ENCODE measurements at regions not wholly inside any gene's neighbourhood (a gene's known extent, or its start where the extent isn't known, plus 50 kb on each side); places are given as distances from the start of the nearest gene placed in this dataset.
"Not testable (repeated sequence)": the region's sequence is repeated elsewhere in the genome, so short reads cannot be mapped to it uniquely, and the experiment has no call there.

DNA sequence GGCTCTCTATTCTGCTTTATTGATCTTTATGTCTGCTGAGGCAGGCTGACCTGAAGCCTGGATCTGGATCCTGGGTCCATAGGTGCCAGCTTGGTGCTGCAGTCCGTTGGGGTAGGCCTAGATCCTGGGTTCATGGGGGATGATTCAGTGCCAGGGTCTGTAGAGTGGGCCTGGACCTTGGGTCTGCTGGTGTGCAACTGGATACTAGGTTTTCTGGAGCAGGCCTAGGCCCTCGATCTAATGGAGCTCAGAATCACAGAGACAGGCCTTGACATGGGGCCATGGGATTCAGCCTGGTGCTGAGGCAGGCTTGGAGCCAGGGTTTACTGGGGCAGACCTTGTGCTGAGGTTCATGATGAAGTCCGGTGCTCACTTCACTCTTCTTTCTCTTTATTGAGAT, 358.6 kb downstream of the TEX13C start:
- no peak overlapping the region for H3K27ac ChIP-seq
- TF ChIP-seq POLR2A (IDR thresholded peaks at IDR 0.05) = no peak
- no peak for TF ChIP-seq POLR2AphosphoS5 (IDR thresholded peaks at IDR 0.05)
- TF ChIP-seq, protein P1, sequence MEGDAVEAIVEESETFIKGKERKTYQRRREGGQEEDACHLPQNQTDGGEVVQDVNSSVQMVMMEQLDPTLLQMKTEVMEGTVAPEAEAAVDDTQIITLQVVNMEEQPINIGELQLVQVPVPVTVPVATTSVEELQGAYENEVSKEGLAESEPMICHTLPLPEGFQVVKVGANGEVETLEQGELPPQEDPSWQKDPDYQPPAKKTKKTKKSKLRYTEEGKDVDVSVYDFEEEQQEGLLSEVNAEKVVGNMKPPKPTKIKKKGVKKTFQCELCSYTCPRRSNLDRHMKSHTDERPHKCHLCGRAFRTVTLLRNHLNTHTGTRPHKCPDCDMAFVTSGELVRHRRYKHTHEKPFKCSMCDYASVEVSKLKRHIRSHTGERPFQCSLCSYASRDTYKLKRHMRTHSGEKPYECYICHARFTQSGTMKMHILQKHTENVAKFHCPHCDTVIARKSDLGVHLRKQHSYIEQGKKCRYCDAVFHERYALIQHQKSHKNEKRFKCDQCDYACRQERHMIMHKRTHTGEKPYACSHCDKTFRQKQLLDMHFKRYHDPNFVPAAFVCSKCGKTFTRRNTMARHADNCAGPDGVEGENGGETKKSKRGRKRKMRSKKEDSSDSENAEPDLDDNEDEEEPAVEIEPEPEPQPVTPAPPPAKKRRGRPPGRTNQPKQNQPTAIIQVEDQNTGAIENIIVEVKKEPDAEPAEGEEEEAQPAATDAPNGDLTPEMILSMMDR (IDR thresholded peaks at IDR 0.05) = no peak
- no peak overlapping the region for H3K4me3 ChIP-seq
- no peak for DNase-seq (ENCODE audit: low spot score in 2 of 2)
- H3K9me3 ChIP-seq = peaks cover 0 to 12% of the 10 kb centered on the region in 2 donors
- intact Hi-C loops (cut with DNase I; ENCODE audit: low total_unique reads) = no loop called here
- H3K36me3 ChIP-seq = no peaks in the 10 kb centered on the region
- no peaks in the 10 kb centered on the region for H3K4me1 ChIP-seq
- peaks cover 0 to 3% of the 10 kb centered on the region in 2 donors for H3K27me3 ChIP-seq

DNA sequence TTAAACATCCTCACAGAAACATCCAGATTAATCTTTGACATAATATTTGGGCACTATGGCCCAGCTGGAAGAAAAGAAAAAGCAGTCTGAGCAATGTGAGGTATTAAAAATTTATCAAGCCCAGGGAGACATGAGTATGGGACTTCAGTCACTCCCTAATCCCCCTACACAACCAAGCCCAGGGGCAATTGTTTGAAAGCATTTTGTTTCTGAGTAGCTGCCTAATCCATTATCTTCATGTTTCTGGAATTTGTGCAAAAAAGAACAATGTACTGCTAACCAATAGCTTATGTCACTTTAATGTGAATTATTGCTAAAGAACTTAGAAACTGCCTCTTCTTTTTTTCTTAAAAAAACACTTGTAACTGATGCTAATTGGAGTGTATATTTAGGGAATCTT, 360.7 kb downstream of the TEX13C start:
- Histone ChIP-seq H3K27me3 (peaks cover 0 to 3% of the 10 kb centered on the region in 2 donors), H3K9me3 (peaks cover 0 to 12% of the 10 kb centered on the region in 2 donors), H3K27ac (no peak overlapping the region), H3K36me3 (no peaks in the 10 kb centered on the region), H3K4me3 (no peak overlapping the region), H3K4me1 (no peaks in the 10 kb centered on the region)
- intact Hi-C loops (cut with DNase I; ENCODE audit: low total_unique reads) = no loop called here
- TF ChIP-seq POLR2A (IDR thresholded peaks at IDR 0.05) (no peak), POLR2AphosphoS5 (IDR thresholded peaks at IDR 0.05) (no peak)
- TF ChIP-seq, protein P1 (IDR thresholded peaks at IDR 0.05) = no peak
- no peak for DNase-seq (ENCODE audit: low spot score in 2 of 2)

DNA sequence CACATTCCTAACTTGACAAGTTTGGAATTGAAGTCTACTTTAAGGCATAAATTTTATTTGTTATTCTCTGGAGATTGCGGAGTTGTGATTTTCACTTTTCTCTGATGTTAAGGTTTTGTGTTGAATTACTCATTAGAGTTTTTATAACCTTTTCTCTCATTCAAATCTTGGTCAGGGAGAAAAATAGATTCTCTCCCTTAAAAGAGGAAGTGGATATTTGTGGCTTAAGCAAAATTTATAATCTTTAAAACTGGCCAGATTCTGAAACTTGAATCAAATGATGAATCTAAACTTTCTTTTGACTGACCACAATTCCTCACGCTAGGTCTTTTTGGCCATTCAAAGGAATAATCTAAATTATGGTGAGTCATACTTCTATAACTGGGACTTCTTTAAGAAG, 361.4 kb downstream of the TEX13C start:
- H3K4me1 ChIP-seq = no peaks in the 10 kb centered on the region
- no peak for TF ChIP-seq POLR2AphosphoS5 (IDR thresholded peaks at IDR 0.05)
- TF ChIP-seq POLR2A (IDR thresholded peaks at IDR 0.05) = no peak
- TF ChIP-seq, protein P1 (IDR thresholded peaks at IDR 0.05) = no peak
- no peaks in the 10 kb centered on the region for H3K36me3 ChIP-seq
- H3K4me3 ChIP-seq = no peak overlapping the region
- no peak overlapping the region for H3K27ac ChIP-seq
- intact Hi-C loops (cut with DNase I; ENCODE audit: low total_unique reads) = no loop called here
- H3K9me3 ChIP-seq = peaks cover 0 to 7% of the 10 kb centered on the region in 2 donors
- no peak for DNase-seq (ENCODE audit: low spot score in 2 of 2)
- peaks cover 0 to 3% of the 10 kb centered on the region in 2 donors for H3K27me3 ChIP-seq

DNA sequence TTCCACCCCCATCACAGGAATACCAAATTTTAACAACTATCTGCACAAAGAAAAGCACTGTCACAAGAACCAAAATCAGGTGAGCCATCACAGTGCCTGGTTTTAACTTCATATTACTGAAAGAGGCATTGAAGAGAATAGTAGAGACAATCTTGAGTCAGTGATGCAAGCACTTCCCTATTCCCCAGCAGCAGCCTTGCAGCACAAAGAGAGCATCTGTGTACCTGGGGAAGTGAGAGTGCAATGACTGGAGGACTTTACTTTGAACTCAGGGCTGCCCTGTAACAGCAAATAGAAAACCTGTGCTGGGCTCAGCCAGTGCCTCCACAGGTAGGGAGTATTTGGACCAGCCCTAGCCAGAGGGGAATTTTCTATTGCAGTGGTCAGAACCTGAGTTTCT, 361.8 kb downstream of the TEX13C start:
- Histone ChIP-seq H3K9me3 (peaks cover 0 to 2% of the 10 kb centered on the region in 2 donors), H3K4me3 (no peak overlapping the region), H3K27me3 (peaks cover 0 to 3% of the 10 kb centered on the region in 2 donors), H3K4me1 (no peaks in the 10 kb centered on the region), H3K27ac (no peak overlapping the region), H3K36me3 (no peaks in the 10 kb centered on the region)
- TF ChIP-seq POLR2A (IDR thresholded peaks at IDR 0.05) (no peak), POLR2AphosphoS5 (IDR thresholded peaks at IDR 0.05) (no peak)
- TF ChIP-seq, protein P1 (IDR thresholded peaks at IDR 0.05) = no peak
- DNase-seq (ENCODE audit: low spot score in 2 of 2) = no peak
- intact Hi-C loops (cut with DNase I; ENCODE audit: low total_unique reads) = no loop called here

DNA sequence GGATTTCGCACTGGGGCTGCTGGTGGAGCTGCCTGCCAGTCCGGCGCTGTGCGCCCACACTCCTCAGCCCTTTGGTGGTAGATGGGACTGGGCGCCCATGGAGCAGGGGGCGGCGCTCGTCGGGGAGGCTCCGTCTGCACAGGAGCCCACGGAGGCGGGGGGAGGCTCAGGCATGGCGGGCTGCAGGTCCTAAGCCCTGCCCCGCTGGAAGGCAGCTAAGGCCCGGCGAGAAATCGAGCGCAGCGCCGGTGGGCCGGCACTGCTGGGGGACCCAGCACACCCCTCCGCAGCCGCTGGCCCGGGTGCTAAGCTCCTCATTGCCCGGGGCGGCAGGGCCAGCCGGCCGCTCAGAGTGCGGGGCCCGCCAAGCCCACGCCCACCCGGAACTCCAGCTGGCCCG, 370.9 kb downstream of the TEX13C start:
- H3K4me1 ChIP-seq; intact Hi-C loops (cut with DNase I; ENCODE audit: low total_unique reads); H3K27ac ChIP-seq; DNase-seq (ENCODE audit: low spot score in 2 of 2); H3K27me3 ChIP-seq; H3K4me3 ChIP-seq; H3K9me3 ChIP-seq; H3K36me3 ChIP-seq: not testable (repeated sequence)

DNA sequence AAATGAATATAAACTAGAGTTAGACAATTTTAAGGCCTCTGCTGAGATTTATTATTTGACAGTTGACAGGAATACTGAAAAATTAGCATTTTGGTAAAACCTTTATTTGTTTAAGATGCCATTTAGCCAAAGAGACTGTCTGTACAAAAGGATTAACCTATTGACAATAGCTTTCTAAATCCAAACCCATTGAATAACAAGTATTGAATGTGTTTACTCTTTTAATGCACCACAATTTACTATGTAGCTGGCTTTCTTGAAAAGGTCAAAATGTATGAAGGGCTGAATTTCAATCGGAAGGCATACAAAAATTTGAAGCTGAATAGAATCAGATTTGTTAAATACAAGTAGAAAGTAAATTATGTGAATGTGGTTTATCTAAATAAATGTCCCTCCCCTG, 374.5 kb downstream of the TEX13C start:
- H3K27me3 ChIP-seq = no peaks in the 10 kb centered on the region
- H3K4me3 ChIP-seq = no peak overlapping the region
- no peak for DNase-seq (ENCODE audit: low spot score in 2 of 2)
- no peak for TF ChIP-seq POLR2AphosphoS5 (IDR thresholded peaks at IDR 0.05)
- no peak overlapping the region for H3K27ac ChIP-seq
- intact Hi-C loops (cut with DNase I; ENCODE audit: low total_unique reads) = no loop called here
- H3K36me3 ChIP-seq = no peaks in the 10 kb centered on the region
- H3K4me1 ChIP-seq = no peaks in the 10 kb centered on the region
- H3K9me3 ChIP-seq = peaks cover 0 to 3% of the 10 kb centered on the region in 2 donors
